Left ventricle myocardium inferior (tissue), 1 donor: ENCODE measurements at regions not wholly inside any gene's neighbourhood (a gene's known extent, or its start where the extent isn't known, plus 50 kb on each side); places are given as distances from the start of the nearest gene placed in this dataset.

Source experiments
- DNase-seq: peaks from one replicate; pipeline ENCODE4 v3.0.0-alpha.2; 2020
- H3K27ac ChIP-seq: fragments of 200-600 bp; replicated peaks from 2 replicates; pipeline ENCODE4 v1.8.0; 2021
- H3K27me3 ChIP-seq: fragments of 200-600 bp; 2 replicates; pipeline ENCODE4 v1.8.0; 2021; ENCODE audit warnings: low read depth
- H3K36me3 ChIP-seq: fragments of 200-600 bp; 2 replicates; pipeline ENCODE4 v1.8.0; 2021
- H3K4me1 ChIP-seq: fragments of 200-600 bp; 2 replicates; pipeline ENCODE4 v1.8.0; 2021
- H3K4me3 ChIP-seq: fragments of 200-600 bp; 2 replicates; pipeline ENCODE4 v1.8.0; 2021; ENCODE audit warnings: mild to moderate bottlenecking, moderate library complexity
- H3K9me3 ChIP-seq: fragments of 200-600 bp; replicated peaks from 2 replicates; pipeline ENCODE4 v1.8.0; 2021
- intact Hi-C: fragments of 100-400 bp; cut with micrococcal nuclease; formaldehyde crosslinking; loops from one replicate; pipeline ENCODE4 v1.11.0; 2022
- TF ChIP-seq, protein P1 (sequence below): fragments of 200-600 bp; IDR thresholded peaks from 2 replicates; pipeline ENCODE4 v1.8.0; 2021; ENCODE audit warnings: antibody characterized with exemption, mild to moderate bottlenecking, borderline replicate concordance
- donor health status: DM: no; HTN: yes; CAD: no; lungs with severe emphysema.

DNA sequence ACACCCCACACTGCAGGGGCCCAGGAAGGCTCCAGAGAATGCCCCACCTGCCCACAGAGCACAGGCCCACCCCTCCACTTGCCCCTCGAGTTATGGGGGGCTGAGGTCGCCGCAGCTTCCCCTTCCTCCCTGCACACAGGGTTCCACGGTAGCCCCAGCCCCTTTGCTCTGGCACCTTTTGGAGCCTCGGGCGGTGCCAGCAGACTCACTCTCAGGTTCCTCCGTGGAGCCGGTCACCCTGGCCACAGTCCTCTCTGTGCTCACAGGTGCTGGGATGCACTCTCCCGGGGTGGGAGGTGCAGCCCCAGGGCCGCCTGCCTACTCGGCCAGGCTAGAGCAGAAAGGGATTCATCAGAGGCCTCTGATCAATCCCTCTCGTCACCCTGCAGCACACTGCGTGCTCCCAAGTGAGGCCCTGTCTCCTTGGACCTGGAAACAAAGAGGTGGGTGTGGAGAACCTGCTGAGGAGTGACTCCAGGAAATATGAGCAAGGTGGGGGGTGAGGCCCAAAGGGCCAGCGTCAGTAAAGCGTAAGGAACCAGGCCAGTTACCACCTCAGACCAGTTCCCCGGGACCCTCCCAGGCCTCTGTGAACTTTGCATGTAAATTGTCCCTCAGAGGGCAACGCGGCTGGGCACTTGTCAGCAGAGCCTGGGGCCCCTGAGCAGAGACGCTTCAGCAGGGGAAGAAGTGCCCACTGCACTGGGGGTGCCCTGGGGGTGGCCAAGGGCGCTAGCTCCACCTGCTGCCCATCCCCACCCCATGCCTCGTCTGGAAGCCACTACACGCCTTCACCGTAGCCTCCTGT, 167.8 kb downstream of the OLFM1 start:
- Histone ChIP-seq H3K36me3 (no peaks in the 10 kb centered on the region), H3K4me3 (no peak overlapping the region), H3K4me1 (no peaks in the 10 kb centered on the region), H3K9me3 (no peaks in the 10 kb centered on the region), H3K27ac (no peak overlapping the region), H3K27me3 (peaks cover 81% of the 10 kb centered on the region)
- TF ChIP-seq, protein P1, sequence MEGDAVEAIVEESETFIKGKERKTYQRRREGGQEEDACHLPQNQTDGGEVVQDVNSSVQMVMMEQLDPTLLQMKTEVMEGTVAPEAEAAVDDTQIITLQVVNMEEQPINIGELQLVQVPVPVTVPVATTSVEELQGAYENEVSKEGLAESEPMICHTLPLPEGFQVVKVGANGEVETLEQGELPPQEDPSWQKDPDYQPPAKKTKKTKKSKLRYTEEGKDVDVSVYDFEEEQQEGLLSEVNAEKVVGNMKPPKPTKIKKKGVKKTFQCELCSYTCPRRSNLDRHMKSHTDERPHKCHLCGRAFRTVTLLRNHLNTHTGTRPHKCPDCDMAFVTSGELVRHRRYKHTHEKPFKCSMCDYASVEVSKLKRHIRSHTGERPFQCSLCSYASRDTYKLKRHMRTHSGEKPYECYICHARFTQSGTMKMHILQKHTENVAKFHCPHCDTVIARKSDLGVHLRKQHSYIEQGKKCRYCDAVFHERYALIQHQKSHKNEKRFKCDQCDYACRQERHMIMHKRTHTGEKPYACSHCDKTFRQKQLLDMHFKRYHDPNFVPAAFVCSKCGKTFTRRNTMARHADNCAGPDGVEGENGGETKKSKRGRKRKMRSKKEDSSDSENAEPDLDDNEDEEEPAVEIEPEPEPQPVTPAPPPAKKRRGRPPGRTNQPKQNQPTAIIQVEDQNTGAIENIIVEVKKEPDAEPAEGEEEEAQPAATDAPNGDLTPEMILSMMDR = no peak
- no peak for DNase-seq
- intact Hi-C loops = no loop called here

DNA sequence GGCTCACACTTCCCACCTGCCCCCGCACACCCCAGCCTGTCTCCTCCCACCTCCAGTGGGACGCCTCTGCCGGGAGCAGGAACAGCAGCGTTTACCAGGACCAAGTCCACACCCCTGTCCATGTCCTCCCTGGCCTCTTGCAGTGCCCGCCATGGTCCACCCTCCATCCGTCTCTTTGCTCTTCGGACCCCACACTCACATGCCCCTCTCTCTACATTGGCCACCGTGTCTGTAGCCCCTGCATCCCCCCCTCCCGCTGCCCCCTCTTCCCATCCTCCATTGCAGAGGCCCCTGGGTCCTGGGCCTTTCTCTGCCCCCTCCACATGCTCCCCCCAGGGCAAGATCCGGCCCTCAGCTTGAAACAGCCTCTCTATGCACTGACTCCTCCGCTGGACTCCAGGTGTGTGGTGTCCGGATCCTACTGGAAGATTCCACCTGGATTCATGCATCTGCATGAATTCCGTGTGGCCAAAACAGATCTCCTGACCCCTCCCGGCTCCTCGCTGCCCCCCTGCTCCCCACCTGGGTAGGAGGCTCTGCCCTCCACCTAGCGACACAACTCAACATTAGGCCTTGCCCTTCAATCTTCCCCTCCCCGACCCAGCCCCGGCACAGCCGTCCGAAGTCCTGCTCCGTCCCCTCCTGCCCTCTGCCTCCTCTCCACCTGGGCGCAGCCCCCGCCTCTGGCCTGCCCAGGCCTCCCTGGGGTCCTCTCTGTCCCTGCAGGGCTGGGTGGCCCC, 168.5 kb downstream of the OLFM1 start:
- Histone ChIP-seq H3K36me3 (no peaks in the 10 kb centered on the region), H3K4me1 (no peaks in the 10 kb centered on the region), H3K9me3 (no peaks in the 10 kb centered on the region), H3K27me3 (peaks cover 84% of the 10 kb centered on the region), H3K4me3 (no peak overlapping the region), H3K27ac (no peak overlapping the region)
- no peak for DNase-seq
- TF ChIP-seq, protein P1 = no peak
- intact Hi-C loops = no loop called here

DNA sequence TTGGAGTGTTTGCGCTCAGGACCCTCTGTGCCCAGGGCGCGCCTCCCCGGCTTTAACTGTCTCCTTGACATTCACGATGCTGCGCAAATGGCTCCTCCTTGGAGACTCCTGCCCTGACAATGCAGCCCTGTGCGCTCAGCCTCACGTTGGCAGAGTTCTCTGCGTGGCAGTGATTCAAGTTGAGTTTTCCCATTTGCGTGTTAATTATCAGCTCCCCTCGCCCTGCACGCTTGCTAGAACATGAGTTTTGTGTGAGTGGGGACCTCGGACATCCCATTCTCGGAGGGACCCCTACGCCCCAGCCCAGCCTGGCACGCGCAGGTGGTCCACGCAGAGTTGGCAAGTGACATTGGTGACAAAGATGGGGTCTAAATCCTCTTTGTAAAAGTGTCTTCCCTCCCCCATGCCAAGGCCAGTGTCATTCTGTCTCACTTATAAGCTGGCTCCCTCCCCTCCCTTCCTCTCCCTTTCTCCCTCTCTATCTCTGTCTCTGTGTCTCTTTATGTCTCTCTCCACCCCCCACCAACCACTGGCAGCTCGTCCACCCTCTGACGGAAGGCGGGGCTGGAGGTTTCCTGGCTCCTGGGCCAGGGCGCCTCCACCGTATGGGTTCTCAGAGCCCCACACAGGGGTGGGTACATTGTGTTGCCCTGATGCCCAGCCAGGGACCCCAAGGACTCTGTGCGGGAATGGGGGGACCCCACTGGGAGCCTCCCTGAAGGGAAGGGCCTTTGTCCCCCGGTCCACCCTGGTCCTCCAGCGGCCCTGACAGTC, 169.3 kb downstream of the OLFM1 start:
- Histone ChIP-seq H3K36me3 (no peaks in the 10 kb centered on the region), H3K27ac (no peak overlapping the region), H3K27me3 (peaks cover 80% of the 10 kb centered on the region), H3K4me1 (no peaks in the 10 kb centered on the region), H3K4me3 (no peak overlapping the region), H3K9me3 (no peaks in the 10 kb centered on the region)
- DNase-seq = no peak
- intact Hi-C loops = no loop called here
- TF ChIP-seq, protein P1 = no peak

DNA sequence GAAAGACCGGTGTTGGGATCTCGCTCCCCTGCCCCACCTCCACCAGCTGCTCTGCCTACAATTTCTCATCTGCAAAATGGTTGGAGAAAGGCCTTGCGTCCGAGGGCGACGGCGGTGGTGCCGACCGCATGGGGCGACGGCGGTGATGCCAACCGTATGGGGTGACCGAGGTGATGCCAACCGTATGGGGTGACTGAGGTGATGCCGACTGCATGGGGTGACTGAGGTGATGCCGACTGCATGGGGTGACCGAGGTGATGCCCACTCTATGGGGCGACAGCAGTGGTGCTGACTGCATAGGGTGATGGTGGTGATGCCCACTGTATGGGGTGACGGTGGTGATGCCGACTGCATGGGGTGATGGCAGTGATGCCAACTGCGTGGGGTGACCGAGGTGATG, 171.0 kb downstream of the OLFM1 start:
- no peak overlapping the region for H3K4me3 ChIP-seq
- peaks cover 80% of the 10 kb centered on the region for H3K27me3 ChIP-seq
- H3K9me3 ChIP-seq = no peaks in the 10 kb centered on the region
- no peak for DNase-seq
- H3K27ac ChIP-seq = no peak overlapping the region
- no peaks in the 10 kb centered on the region for H3K36me3 ChIP-seq
- TF ChIP-seq, protein P1 = no peak
- H3K4me1 ChIP-seq = no peaks in the 10 kb centered on the region
- intact Hi-C loops = no loop called here

DNA sequence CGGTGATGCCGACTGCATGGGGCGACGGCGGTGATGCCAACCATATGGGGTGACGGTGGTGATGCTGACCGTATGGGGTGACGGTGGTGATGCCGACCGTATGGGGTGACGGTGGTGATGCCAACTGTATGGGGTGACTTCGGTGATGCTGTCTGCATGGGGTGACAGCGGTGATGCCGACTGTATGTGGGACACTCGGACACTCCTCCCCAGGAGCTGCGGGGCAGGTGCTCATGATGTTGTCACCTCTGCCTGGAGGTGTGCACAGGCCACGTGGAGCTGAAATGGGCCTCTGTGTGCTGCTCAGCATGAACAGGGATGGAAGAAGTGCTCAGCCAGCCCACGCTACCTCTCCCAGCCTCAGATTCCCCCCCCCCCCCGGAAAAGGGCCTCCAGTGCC, 171.8 kb downstream of the OLFM1 start:
- intact Hi-C loops = no loop called here
- Histone ChIP-seq H3K4me1 (no peaks in the 10 kb centered on the region), H3K27ac (no peak overlapping the region), H3K9me3 (no peaks in the 10 kb centered on the region), H3K4me3 (no peak overlapping the region), H3K36me3 (no peaks in the 10 kb centered on the region), H3K27me3 (peaks cover 77% of the 10 kb centered on the region)
- TF ChIP-seq, protein P1 = no peak
- no peak for DNase-seq
